OCI-LY7 (cell line): ENCODE measurements at regions not wholly inside any gene's neighbourhood (a gene's known extent, or its start where the extent isn't known, plus 50 kb on each side); places are given as distances from the start of the nearest gene placed in this dataset.

Experiments
- EZH2phosphoT487 ChIP-seq: fragments of 200-600 bp; sonication (generic); IDR thresholded peaks from 2 replicates; pipeline ENCODE4 v1.6.1; 2018; ENCODE audit warnings: low read depth, borderline replicate concordance, mild to moderate bottlenecking, mixed run types, antibody characterized with exemption, low read length, moderate library complexity, mixed read lengths
- TF ChIP-seq, protein P1 (sequence below): fragments of 200-600 bp; sonication (generic); conservative IDR thresholded peaks from 2 replicates; pipeline ENCODE4 v1.5.1; 2014; ENCODE audit warnings: mild to moderate bottlenecking, antibody characterized with exemption, low read length, moderate library complexity, mixed read lengths

DNA sequence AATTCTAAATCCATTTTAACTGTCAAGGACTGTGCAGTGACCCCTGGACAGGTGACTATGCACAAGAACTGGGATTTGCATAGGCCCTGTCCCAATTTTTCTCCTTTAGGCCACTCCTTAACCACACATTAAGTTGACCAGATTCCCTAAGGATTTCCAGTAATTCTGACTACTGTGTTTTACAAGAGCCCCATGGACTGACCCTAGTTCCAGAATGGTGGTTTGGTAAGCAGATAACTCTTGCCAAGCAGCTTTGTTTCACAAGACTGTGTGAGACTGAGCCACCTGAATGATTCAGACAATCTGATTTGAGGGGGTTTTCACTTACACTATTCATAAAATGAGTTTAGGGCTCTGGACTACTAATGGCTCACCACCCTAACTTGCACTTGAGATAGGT lies 535.8 kb downstream of the ZBBX start:
- TF ChIP-seq, protein P1, sequence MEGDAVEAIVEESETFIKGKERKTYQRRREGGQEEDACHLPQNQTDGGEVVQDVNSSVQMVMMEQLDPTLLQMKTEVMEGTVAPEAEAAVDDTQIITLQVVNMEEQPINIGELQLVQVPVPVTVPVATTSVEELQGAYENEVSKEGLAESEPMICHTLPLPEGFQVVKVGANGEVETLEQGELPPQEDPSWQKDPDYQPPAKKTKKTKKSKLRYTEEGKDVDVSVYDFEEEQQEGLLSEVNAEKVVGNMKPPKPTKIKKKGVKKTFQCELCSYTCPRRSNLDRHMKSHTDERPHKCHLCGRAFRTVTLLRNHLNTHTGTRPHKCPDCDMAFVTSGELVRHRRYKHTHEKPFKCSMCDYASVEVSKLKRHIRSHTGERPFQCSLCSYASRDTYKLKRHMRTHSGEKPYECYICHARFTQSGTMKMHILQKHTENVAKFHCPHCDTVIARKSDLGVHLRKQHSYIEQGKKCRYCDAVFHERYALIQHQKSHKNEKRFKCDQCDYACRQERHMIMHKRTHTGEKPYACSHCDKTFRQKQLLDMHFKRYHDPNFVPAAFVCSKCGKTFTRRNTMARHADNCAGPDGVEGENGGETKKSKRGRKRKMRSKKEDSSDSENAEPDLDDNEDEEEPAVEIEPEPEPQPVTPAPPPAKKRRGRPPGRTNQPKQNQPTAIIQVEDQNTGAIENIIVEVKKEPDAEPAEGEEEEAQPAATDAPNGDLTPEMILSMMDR: no peak
- no peak for TF ChIP-seq EZH2phosphoT487
